Hepatocyte (in vitro differentiated cells): ENCODE measurements at regions not wholly inside any gene's neighbourhood (a gene's known extent, or its start where the extent isn't known, plus 50 kb on each side); places are given as distances from the start of the nearest gene placed in this dataset.

Source experiments
- CTCF ChIP-seq: fragments of 200-600 bp; sonication (generic); IDR thresholded peaks from 2 replicates; pipeline ENCODE4 v1.5.1; 2016; ENCODE audit warnings: antibody characterized with exemption, mild to moderate bottlenecking; ENCODE audit not compliant: poor library complexity
- EZH2 ChIP-seq: fragments of 200-600 bp; sonication (generic); IDR thresholded peaks from 2 replicates; pipeline ENCODE4 v1.6.1; 2016; ENCODE audit warnings: antibody characterized with exemption, mild to moderate bottlenecking, borderline replicate concordance
- EZH2phosphoT487 ChIP-seq: fragments of 200-600 bp; sonication (generic); IDR thresholded peaks from one replicate; pipeline ENCODE4 v1.6.1; 2018; ENCODE audit warnings: antibody characterized with exemption, mild to moderate bottlenecking, low read depth, moderate library complexity; ENCODE audit not compliant: unreplicated experiment, severe bottlenecking

GRCh38 chr9:103116246-103116645 lies 121.1 kb downstream of the CYLC2 start:
- TF ChIP-seq CTCF (no peak), EZH2 (no peak), EZH2phosphoT487 (no peak)
